ENCODE measurements at regions not wholly inside any gene's neighbourhood (a gene's known extent, or its start where the extent isn't known, plus 50 kb on each side); places are given as distances from the start of the nearest gene placed in this dataset.

DNA sequence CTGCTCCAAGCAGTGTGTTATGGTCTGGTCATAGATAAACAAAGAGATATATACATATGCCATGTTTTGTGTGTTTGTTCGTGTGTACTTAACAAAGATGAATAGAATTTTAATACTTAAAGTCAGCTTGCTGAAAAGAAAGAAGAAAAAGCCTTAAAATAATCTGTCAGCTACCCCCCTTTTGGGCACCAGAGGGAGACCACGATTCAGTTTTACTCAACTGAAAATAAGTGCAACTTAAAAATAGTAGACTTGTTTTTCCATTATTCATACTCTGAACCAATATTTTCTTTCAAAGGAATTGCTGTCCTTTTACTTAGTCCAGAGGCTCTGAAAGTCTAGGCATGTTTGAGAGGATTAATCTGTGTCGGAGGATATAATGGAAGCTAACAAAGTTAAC, 181.7 kb upstream of the AGTR2 start:
- Histone ChIP-seq H3K9me3 (peaks cover 0 to 20% (median 4%) of the 10 kb centered on the region in 4 donors), H3K4me3 (no peak overlapping the region), H3K4me1 (no peaks in the 10 kb centered on the region), H3K27me3 (no peaks in the 10 kb centered on the region), H3K27ac (no peak overlapping the region), H3K36me3 (no peaks in the 10 kb centered on the region)
- intact Hi-C loops (cut with DNase I; ENCODE audit: low total_unique reads) = no loop called here
- TF ChIP-seq, protein P1, sequence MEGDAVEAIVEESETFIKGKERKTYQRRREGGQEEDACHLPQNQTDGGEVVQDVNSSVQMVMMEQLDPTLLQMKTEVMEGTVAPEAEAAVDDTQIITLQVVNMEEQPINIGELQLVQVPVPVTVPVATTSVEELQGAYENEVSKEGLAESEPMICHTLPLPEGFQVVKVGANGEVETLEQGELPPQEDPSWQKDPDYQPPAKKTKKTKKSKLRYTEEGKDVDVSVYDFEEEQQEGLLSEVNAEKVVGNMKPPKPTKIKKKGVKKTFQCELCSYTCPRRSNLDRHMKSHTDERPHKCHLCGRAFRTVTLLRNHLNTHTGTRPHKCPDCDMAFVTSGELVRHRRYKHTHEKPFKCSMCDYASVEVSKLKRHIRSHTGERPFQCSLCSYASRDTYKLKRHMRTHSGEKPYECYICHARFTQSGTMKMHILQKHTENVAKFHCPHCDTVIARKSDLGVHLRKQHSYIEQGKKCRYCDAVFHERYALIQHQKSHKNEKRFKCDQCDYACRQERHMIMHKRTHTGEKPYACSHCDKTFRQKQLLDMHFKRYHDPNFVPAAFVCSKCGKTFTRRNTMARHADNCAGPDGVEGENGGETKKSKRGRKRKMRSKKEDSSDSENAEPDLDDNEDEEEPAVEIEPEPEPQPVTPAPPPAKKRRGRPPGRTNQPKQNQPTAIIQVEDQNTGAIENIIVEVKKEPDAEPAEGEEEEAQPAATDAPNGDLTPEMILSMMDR (IDR thresholded peaks at IDR 0.05) = no peak
- TF ChIP-seq POLR2A (IDR thresholded peaks at IDR 0.05) (no peak), EP300 (IDR thresholded peaks at IDR 0.05) (no peak), POLR2AphosphoS5 (IDR thresholded peaks at IDR 0.05) (no peak)
- WGBS, 5 donors = 14 to 28% (median 23%) methylated on average over 3 of the region's 3 CpGs
- peak in 1 of 2 donors; percentile 18 for DNase-seq

DNA sequence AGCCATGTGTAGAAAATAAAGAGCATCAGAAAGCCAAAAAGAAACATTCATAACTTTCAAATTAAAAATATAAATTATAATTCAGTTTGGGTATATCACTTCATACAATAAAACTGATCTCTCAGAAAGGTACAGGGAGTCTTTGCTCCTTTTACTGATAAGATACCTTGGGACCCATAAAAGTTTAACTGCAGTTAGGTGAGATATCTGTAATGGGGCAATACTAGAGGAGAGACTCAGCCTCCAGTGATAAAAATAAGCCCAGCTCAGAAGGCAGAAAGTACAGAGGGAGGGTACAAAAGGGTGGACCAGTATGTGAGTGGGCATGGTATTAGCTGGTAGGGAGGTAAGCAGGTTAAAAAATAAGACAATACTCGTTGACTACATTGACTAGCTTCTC, 180.9 kb upstream of the AGTR2 start:
- Histone ChIP-seq H3K27me3 (no peaks in the 10 kb centered on the region), H3K36me3 (no peaks in the 10 kb centered on the region), H3K27ac (no peak overlapping the region), H3K9me3 (peaks cover 0 to 20% (median 4%) of the 10 kb centered on the region in 4 donors), H3K4me3 (no peak overlapping the region), H3K4me1 (no peaks in the 10 kb centered on the region)
- DNase-seq = no peak
- TF ChIP-seq POLR2AphosphoS5 (IDR thresholded peaks at IDR 0.05) (no peak), EP300 (IDR thresholded peaks at IDR 0.05) (no peak), POLR2A (IDR thresholded peaks at IDR 0.05) (no peak)
- TF ChIP-seq, protein P1 (IDR thresholded peaks at IDR 0.05) = no peak
- intact Hi-C loops (cut with DNase I; ENCODE audit: low total_unique reads) = no loop called here
- WGBS, 5 donors = 29 to 43% (median 33%) methylated on average over 1 of the region's 1 CpG

DNA sequence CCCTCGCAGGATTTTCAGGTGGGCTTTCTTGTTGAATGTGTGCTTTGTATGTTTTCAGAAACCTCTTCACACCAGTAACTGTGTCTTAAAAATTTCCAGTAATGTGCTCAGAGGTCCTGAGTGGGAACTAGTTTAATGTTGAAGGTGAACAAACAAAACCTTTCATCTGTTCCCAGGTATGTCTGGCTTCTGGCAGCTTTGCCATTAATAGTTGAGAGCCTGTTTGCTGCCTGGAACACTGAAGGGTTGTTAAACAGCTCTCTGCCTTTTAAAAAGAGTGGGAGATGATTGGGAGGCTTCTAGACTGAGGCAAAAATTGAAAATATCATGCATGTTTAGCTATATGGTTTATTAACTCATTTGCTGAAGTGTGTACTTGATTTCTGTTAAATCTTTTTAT, 161.2 kb upstream of the AGTR2 start:
- intact Hi-C loops (cut with DNase I; ENCODE audit: low total_unique reads) = no loop called here
- WGBS, 5 donors = 64 to 88% (median 73%) methylated on average over 1 of the region's 1 CpG
- Histone ChIP-seq H3K36me3 (no peaks in the 10 kb centered on the region), H3K27ac (no peak overlapping the region), H3K27me3 (no peaks in the 10 kb centered on the region), H3K4me3 (no peak overlapping the region), H3K4me1 (peaks cover 0 to 11% (median 3%) of the 10 kb centered on the region in 4 donors), H3K9me3 (no peaks in the 10 kb centered on the region)
- TF ChIP-seq POLR2AphosphoS5 (IDR thresholded peaks at IDR 0.05) = no peak
- DNase-seq = peak in 1 of 2 donors; percentile 2

DNA sequence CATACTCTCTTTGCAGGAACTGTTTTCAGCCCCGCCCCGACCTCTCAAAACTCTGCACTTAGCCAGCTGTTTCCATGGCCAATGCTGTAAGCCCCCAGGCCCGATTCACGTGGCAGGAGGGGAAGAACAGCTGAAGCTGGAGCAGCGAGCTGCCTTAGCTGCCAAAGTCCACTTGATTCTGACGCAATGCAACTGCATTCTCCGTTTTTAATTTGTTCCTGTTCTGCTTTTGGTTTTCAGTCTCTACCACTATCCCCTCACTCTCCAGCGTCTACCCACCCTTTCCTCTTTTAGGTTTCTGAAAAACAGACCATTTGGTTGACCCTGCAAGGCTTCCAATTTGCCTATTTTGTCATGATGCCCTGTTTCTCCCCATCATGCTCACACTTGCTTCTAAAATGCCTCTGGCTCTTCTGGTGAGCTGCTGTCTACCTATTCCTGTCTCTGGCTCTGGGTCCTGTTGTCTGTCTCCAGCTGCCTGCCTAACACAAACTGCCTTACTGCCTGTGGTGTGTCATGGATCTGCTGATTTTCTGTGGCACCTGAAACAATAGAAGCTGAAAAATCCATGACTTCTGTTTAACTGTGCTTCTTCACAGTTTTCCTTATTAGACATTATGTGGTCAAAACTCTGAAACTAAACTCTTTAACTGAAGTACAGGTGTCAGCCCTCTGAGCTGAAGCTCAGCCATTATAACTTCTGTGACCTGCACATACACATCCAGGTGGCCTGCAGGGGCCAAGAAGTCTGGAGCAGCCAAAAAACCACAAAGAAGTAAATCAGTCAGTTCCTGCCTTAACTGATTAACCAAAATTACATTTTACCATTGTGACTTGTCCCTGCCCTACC, 160.5 kb upstream of the AGTR2 start:
- WGBS, 5 donors = 2 to 13% (median 5%) methylated on average over 8 of the region's 8 CpGs
- Histone ChIP-seq H3K4me1 (peaks cover 0 to 11% (median 3%) of the 10 kb centered on the region in 4 donors), H3K27me3 (no peaks in the 10 kb centered on the region), H3K9me3 (no peaks in the 10 kb centered on the region), H3K4me3 (no peak overlapping the region), H3K27ac (no peak overlapping the region), H3K36me3 (no peaks in the 10 kb centered on the region)
- intact Hi-C loops (cut with DNase I; ENCODE audit: low total_unique reads) = no loop called here
- TF ChIP-seq EP300 (IDR thresholded peaks at IDR 0.05) (no peak), POLR2A (IDR thresholded peaks at IDR 0.05) (no peak), POLR2AphosphoS5 (IDR thresholded peaks at IDR 0.05) (no peak)
- TF ChIP-seq, protein P1 (IDR thresholded peaks at IDR 0.05) = no peak
- peak in 1 of 2 donors; percentile 72 for DNase-seq

DNA sequence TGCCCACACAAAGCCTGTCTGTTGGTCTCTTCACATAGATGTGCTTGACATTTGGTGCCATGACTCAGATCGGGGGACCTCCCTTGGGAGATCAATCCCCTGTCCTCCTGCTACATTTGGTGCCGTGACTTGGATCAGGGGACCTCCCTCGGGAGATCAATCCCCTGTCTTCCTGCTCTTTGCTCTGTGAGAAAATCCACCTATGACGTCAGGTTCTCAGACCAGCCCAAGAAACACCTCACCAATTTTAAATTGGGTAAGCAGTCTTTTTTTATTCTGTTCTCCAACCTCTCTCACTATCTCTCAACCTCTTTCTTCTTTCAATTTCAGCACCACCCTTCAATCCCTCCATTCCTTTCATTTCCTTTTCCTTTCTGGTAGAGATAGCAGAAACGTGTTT, 159.6 kb upstream of the AGTR2 start:
- Histone ChIP-seq H3K27ac (no peak overlapping the region), H3K27me3 (no peaks in the 10 kb centered on the region), H3K4me3 (no peak overlapping the region), H3K36me3 (no peaks in the 10 kb centered on the region), H3K4me1 (peaks cover 0 to 11% (median 3%) of the 10 kb centered on the region in 4 donors), H3K9me3 (no peaks in the 10 kb centered on the region)
- no peak for DNase-seq
- TF ChIP-seq EP300 (IDR thresholded peaks at IDR 0.05) = no peak
- no peak for TF ChIP-seq POLR2AphosphoS5 (IDR thresholded peaks at IDR 0.05)
- no peak for TF ChIP-seq POLR2A (IDR thresholded peaks at IDR 0.05)
- TF ChIP-seq, protein P1 (IDR thresholded peaks at IDR 0.05) = no peak
- intact Hi-C loops (cut with DNase I; ENCODE audit: low total_unique reads) = no loop called here
- 67 to 86% (median 82%) methylated on average over 4 to 5 of the region's 5 CpGs for WGBS, 5 donors

Data from stomach (tissue), 8 donors.